ENCODE measurements at regions not wholly inside any gene's neighbourhood (a gene's known extent, or its start where the extent isn't known, plus 50 kb on each side); places are given as distances from the start of the nearest gene placed in this dataset.
A peak's percentile ranks its signal among the peaks of the same experiment; 100 is the strongest.
"Not testable (repeated sequence)": the region's sequence is repeated elsewhere in the genome, so short reads cannot be mapped to it uniquely, and the experiment has no call there.

DNA sequence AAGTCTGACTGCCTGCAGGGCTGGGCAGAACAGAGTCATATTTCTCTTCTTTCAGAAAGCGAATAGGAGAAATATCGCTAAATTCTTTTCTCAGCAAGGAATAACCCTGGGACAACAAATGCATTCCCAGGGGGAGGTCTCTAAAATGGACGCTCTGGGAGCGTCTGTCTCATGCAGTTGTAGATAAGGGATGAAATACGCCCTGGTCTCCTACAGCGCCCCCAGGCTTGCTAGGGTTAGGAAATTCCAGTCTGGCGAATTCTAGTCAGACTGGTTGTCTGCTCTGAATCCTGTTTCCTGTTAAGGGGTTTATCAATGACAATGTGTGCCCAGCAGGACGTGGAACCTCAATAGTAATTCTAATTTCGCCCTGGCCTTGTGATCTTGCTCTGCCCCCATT lies 1214.1 kb downstream of the DIAPH3 start:
- DNase-seq = peak; percentile 20

DNA sequence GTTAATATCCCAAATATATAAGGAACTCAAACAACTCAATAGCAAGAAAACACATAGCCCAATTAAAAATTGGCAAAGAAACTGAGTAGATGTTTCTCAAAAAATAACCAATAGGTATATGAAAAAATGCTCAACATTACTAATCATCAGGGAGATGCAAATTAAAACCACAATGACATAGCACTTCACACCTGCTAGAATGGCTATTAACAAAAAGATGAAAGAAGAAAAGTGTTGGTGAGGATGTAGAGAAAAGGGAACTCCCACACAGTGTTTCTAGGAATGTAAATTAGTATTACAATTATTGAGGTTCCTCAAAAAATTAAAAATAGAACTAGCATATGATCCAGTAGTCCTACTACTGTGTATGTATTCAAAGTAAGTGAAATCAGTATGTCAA lies 1212.8 kb downstream of the DIAPH3 start:
- DNase-seq = no peak

DNA sequence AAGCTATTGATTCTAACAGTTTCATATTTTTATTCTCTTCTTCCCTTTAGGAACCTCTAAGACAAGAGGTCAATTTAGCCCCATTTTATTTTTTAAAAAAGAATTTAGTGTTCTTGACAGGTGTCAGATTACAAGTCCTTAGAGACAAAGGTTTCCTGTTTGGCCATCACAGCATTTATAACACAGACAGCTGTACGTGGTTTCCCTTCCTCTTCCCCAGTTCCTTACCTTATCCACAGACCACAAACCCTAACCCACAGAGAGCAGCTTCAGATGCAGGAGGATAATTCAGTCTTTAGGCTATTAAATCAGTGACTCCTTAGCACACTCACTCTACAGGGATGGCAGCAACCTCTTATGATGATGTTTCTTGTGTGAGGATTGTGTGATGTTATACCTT lies 1210.1 kb downstream of the DIAPH3 start:
- peak; percentile 45 for DNase-seq

DNA sequence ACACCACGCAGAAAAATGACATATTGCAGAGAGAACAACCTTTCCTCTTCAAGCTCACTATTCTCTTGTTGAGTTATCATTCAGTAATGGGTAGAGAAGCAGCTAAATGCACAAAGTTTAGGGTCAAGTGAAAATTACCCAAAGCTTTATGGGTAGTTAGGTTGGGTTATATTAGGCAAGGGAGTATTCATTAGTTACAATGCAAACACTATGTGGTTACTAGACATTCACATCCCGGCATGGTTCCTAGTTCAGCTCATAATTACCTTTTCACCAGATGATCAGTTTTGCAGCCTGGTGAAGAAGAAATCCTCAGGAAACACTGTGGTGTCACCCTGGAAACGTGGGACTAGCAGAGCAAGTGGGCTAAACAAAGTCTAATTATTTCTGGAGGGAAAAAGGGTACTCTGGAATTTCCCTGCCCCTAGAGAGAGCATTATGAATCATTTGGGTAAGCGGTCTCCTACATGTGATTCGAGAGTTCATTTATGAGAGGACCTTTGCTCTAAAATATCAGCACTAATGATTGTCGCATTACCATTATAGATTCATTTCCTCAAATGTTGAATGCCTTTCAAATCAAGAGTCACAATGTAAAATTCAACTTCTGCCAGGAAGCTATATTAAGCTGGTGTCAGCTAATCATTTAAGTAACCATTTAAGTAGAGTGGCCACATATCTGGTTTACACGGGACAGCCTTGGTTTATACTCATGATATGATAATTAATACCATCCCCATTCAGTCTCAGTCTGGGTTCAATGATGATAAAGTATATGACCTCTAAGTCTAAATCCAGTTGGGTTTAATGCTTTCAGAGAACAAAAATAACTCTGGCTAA lies 1208.0 kb downstream of the DIAPH3 start:
- no peak for DNase-seq

DNA sequence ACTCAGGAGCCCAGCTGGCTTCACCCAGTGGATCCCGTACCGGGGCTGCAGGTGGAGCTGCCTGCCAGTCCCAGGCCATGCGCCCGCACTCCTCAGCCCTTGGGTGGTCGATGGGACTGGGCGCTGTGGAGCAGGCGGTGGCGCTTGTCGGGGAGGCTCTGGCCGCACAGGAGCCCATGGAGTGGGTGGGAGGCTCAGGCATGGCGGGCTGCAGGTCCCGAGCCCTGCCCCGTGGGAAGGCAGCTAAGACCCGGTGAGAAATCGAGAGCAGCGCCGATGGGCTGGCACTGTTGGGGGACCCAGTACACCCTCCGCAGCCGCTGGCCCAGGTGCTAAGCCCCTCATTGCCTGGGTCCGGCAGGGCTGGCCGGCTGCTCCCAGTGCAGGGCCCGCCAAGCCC lies 1205.6 kb downstream of the DIAPH3 start:
- not testable (repeated sequence) for DNase-seq

DNA sequence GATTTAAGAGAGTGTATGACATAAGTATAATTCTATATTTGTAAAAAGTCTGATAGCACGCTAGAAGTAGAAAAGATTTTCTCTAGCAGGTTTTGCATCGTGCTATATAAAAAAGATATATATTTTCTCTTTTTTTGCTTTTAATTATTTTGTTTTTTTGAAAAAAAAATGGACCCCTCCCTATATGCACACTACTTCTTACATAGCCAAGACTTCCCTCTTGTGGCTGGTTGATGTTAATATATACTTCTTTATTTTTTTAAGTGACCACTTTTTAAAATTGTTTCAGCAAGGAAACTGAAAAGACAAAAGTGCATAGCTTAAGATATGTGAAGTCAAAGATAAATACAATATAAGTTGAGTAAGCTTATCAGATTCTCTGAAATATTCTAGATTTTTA lies 1202.8 kb downstream of the DIAPH3 start:
- DNase-seq = peak; percentile 45

DNA sequence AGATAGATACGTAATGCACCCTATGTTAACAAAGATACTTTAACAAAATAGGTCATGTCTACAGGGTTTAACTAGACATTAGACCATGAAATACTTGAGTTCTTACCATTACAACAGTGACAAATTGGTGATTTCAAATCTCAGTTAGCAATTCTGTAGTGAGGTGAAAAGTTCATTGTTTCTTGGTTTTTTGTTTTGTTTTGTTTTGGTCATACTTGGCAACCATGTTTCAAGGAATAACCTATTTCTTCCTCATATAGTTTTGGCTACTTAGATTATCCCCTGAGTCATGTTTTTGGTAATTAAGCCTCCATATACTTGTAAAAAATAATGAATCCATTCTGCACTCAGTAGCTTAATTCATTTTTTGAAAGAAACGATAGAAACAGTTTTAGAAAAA lies 1200.4 kb downstream of the DIAPH3 start:
- no peak for DNase-seq

DNA sequence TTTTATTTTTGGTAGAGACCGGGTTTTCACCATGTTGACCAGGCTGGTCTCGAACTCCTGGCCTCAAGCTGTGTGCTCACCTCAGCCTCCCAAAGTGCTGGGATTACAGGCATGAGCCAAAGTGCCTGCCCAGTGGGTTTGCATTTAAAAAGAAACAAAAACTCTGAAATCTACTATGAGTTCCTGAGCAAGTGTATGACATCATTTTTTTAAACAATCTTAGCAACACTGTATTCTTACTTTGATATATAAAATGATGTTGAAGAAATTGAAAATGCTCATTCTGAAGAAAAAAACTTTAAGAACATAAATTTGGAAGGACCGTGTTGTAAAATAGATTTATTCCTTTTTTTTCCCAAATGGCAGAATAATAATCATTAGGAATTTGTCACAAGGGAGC lies 1199.7 kb downstream of the DIAPH3 start:
- no peak for DNase-seq

DNA sequence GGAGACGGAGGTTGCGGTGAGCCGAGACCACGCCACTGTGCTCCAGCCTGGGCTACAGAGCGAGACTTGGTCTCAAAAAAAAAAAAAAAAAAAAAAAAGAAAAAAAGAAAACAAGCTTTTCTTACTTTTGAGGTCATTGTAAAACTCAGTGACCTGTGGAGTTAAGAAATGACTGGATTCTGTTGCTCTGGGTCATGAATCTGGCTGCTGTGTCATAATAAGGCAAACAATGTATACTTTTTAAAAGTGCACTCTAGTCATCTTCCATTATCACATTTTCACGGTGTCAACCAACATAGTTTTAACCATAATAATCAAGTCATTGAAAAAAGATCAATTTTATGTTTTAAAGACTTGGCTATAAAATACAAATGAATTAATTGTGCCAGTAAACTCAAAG lies 1186.6 kb downstream of the DIAPH3 start:
- no peak for DNase-seq

DNA sequence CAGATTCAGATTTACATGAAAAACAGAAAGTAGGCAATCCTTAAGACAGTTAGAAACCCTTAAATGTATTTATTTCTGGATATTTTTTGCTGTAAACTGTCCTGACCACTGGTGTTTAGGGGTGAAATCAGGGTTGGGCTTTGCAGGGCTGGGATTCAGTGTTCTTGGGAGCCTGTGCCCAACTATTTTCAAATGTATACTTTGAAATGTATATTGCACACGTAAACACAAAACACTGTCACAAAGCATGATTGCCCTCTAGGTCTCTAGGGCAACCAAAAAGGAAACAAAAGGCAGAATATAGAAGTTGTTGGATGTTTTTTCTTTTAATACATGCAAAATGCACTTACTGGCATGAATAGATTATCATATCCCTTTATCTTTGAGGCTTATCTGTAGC lies 1185.4 kb downstream of the DIAPH3 start:
- DNase-seq = no peak

DNA sequence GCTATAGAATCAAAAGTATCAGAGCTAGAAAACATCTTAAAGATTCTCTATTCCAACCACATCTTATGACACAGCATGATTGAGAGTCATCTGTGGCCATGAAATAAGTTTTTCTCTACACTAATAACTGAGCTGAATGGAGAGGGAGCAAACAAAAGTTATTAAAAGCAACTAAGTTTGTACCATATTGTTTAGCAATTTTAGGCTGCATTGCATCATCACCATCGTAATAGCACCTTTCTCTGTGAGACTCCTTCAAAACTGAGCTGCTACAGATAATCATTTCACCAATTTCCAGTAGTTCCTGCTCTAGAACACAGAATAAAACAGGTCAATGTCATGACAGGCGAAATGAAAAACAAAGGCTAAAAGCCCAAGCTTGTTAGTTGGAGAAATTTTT lies 1183.9 kb downstream of the DIAPH3 start:
- DNase-seq = peak; percentile 38

DNA sequence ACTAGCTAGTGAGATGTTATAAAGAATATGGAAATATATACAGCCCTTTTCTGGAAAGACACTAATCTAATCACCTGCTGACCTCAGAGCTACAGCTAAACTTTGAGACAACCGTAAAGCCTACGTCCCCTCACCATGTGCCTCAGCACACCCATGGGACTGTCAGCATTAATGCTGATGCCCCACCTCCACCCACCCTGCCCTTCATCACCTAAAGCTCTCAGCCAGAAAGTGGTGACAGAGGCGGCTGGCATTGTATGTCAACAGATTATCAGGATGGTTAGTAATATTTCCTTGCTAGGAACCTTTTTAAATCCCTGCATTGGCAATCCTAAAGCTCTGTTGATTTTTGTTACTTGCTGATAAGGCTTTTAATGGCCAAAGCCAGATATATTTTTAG lies 1177.9 kb downstream of the DIAPH3 start:
- DNase-seq = no peak

DNA sequence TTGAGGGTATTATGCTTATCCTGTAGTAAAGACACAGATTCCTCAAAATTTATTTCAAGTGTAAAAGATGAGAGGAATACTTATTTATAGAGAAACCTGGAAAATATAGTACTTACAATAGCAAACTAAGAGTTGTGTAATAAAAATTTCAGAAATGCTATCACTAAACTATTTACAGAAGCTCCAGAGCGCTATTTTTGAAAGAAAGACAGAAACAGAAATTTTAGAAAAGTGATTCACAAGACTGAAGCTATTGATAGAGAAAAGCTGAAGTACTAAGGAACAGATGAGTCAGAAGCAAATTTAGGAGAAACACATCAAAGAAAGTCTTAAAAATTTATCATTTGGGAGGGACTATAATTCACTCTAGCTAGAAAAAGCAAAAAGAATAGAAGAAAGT lies 1174.2 kb downstream of the DIAPH3 start:
- DNase-seq = no peak

DNA sequence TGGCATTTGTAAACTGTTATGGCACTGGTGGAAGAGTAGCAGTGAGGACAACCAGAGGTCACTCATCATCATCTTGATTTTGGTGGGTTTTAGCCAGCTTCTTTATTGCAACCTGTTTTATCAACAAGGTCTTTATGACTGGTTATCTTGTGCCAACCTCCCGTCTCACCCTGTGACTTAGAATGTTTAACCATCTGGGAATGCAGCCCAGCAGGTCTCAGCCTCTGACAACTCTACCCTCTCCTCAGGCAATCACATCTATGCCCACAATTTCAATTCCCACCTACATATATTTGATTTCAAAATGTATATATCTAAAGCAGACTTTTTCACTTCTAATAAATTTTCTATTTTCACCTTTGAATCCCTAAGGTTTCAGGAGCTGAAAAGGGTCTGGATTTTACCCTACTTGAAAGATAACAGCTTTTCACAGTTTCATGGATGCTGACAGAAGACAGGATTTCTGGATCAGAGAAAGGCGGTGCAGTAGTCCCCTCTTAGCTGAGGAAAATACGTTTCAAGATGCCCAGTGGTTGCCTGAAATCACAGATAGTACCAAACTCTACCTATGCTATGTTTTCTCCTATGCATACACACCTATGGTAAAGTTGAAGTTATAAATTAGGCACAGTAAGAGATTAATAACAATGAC lies 1171.8 kb downstream of the DIAPH3 start:
- DNase-seq = no peak

DNA sequence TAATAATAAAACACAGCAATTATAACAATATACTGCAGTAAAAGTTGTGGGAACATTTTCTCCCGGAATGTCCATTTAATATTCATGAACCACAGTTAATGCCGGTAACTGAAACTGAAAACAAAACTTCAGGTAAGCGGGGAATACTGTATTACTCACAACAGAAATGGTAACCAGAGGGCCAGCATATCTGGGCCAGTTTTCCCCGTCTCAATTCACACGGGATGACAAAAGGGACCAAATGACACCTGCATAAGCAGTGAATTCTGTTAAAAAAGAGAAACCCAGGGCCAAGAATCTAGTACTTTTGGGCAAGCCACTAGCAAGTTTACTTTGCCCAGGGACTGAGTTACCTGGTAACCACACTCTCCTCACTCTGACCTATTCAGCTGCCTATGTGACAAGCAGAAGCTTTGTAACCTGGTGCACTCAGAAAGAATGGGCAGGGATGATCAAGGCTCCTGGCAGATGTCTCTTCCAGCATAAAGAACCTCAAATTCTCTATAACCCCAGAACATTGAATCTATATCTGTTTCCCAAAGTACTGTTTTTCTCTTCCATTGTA lies 1171.2 kb downstream of the DIAPH3 start:
- no peak for DNase-seq

DNA sequence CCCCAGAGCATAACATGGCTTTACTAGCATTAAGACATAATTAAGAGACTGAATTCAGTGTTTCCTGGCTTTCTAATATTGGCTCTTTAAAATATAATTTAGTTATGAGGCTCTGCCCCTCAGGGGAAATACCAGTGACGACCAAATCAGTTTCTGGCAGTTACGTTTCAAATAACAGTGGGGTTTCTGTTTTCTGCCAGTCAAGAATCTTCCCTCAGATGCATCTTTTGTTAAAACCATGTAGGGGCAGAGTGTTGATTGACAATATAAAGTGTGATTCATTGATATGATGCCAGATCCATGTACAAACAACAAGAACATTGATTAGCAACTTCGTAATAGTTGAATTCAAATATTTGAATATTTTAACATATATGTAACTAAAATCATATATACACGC lies 1169.7 kb downstream of the DIAPH3 start:
- DNase-seq = no peak

DNA sequence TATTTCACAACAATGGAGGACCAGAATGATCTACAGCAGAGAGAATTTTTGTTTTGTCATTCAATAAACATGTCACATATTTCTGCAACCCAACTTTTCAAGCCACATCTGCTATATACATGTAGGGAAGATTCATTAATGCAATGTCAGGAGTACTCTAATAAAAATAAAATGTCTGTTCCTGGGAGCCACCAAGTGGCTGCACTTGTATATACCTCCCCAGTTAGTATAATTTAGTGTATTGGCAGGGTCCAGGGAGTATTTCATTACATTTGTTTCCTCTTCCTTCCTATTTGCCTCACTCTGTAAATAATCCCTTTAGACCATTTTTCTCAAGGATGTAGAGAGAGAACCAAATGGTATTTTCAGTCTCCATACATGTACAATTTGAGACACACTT lies 1169.0 kb downstream of the DIAPH3 start:
- peak; percentile 18 for DNase-seq

DNA sequence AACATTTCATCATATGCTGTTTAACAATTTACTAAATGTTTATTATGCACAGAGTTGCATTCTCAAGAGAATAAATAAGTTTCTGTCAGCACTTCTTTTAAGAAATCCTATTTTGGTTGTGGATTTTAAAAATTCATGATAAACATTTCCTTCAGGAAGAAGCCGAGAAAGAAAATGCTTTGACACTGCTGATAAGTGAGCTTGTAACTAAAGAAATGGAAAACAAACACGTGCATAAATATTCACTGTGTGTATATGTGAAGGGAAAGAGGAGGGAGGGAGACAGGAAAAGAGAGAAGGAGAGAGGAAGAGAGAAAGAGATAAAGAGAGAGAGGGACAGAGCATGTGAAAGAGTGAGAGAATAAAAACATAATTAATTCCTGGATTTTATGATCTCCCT lies 1165.0 kb downstream of the DIAPH3 start:
- DNase-seq = no peak

DNA sequence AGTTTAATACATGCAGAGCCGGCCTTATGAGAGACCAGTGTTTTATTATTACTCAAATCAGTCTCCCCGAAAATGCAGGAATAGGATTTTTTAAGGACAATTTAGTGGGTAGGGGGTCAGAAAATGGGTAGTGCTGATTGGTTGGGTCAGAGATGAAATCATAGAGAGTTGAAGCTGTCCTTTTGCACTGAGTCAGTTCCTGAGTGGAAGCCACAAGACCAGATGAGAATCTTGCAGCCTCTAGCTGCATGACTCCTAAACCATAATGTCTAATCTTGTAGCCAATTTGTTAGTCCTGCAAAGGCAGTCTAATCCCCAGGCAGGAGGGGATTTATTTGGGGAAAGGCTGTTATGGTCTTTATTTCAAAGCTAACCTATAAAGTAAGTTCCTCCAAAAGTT lies 1163.9 kb downstream of the DIAPH3 start:
- DNase-seq = no peak

DNA sequence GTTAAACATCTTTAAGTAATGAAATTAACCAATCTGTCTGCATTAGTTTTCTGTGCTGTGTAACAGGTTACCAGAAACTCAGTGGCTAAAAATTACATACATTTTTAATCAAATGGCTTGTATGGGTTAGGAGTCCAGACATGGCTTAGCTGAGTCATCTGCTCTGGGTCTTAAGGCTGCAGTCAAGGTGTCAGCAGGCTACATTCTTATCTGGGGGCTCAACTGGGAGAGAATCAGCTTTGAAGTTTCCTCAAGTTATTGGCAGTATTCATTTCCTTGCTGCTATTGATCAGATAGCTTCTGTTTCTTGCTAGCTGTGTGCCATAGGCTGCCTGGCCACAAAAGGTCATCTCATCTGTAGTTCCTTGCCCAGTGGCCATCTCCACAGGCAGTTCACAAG lies 1163.0 kb downstream of the DIAPH3 start:
- peak; percentile 44 for DNase-seq

DNA sequence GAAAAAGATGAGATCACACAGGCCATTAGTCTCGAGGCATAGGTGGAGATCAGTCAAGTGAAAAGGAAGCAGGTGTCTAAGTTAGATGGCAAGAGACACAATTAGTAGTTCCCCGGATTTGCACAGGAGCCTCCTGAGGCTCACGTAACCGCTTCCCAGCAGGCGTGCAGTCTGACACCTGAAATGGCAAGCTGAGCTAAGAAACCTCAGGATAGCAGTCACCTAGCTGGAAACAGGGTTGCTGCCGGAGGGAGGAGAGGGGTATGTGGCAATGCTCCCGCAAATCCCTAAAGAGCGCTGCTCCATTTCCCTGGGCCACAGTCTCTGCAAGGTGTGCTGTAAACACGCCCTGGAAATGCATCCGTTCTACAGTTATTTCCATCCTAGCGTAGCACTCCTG lies 1151.0 kb downstream of the DIAPH3 start:
- no peak for DNase-seq

DNA sequence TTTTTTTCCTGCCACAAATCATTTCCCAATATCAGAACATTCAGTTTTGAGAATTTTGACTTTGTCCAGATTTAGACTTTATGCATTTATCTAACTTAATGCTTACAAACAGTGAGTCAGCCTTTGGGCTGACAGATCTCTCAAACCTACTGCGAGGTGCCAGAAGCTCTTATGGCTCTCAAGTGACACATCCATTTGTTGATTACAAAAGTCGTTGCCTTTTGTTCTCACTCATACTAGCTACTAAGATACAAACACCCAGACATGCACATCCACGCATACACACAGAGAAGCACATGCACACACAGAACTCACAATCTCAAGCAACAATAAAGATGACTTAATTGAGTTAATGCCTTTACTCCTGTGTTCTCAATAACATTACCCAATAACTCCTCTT lies 1147.5 kb downstream of the DIAPH3 start:
- DNase-seq = no peak

DNA sequence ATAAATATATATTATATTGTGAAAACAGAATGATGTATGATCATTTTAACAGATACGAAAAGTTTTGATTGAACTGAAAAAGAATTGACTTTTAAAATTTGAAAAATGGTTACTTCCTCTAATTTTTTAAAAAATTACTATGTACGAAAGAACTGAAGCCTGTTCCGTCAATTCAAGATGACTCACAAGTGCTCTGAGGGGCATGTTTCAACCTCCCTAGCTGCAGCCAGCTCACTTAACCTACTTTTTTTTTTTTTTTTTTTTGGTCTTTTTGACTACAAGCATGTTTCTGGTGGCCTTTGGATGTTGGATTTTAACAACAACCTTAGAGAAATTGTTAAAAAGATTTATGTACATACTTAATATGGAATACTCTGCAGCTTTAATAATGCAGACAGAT lies 1139.3 kb downstream of the DIAPH3 start:
- DNase-seq = no peak

DNA sequence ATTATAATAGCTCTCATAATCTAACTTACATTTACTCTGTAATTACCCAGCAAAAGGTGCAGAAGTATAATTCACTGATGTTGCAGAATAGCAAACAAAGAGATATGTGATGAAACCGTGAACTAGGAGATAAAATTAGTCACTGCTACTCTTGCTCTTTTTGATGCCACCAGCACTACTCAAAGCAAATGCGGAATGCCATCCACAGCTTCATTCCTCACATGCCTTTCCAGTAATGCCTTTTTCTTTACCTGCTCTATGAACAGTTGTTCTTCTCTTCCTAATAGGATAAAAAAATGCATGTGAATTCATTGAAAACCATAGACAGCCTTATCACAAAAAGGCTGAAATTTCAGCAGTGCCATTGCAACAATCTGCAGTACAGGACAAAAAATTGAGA lies 1129.5 kb downstream of the DIAPH3 start:
- no peak for DNase-seq

All from OCI-M1 (cell line).